NCI-H1092 treated with DMSO at 0.1 percent for 48 hours (cell line): ENCODE measurements at regions not wholly inside any gene's neighbourhood (a gene's known extent, or its start where the extent isn't known, plus 50 kb on each side); places are given as distances from the start of the nearest gene placed in this dataset.
A peak's percentile ranks its signal among the peaks of the same experiment; 100 is the strongest.
"Not testable (repeated sequence)": the region's sequence is repeated elsewhere in the genome, so short reads cannot be mapped to it uniquely, and the experiment has no call there.

Source experiments
- DNase-seq: peaks from one replicate; lab custom pipeline; 2025; lab: John Stamatoyannopoulos, UW

DNA sequence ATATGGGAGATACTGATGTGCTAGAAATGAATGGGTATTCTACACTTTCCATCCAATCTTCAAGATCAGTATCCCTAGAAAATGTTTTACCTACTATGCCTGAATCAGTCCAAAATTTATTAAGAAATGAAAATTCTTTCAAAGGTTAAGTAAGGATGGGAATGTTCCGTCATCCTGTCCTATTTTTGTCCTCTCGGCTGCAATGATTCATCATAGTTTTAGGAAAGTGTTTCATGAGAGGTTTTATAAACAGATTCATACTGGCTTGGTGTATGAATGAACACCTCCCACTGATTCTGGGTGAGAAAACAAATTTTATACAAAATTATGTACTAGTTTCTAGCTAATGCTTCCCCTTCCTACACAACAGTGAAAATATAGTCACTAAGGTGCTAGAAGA lies 504.6 kb upstream of the NR5A2 start:
- DNase-seq = no peak

DNA sequence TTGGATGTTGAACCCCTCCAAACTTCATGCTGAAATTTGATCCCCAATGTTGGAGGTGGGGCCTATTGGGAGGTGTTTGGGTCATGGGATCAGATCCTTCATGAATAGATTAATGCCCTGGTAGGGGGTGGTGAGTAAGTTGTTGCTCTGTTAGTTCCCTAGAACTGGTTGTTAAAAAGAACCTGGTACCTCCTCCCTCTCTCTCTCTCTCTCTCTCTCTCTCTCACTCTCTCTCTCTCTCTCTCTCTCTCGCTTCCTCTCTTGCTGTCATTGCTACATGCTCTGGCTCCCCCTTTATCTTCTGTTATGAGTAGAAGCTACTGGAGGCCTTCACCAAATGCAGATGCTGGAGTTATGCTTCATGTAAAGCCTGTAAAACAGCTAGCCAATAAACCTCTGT lies 498.2 kb upstream of the NR5A2 start:
- DNase-seq = no peak

- not testable (repeated sequence) for DNase-seq
These were observed 494.1 kb upstream of the NR5A2 start for GRCh38 chr1:199533361-199533760.

DNA sequence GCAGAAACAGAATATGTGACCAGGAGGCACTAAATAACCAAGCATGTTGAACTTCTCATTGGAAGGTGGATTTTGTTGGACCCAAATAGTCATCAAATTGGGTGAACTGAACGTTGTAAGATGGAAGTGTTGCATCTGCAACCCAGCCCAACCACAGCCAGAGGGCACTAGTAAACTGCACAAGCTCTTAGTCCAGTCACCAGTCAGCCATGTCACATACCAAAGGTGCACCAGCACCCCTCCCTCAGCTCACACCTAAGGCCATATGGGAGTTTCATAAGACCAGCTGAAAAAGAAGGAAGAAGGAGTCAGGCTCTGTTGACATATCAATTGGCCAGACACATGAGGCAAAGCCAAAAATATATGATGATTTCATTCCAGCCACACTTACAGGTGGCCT lies 481.7 kb upstream of the NR5A2 start:
- DNase-seq = no peak

DNA sequence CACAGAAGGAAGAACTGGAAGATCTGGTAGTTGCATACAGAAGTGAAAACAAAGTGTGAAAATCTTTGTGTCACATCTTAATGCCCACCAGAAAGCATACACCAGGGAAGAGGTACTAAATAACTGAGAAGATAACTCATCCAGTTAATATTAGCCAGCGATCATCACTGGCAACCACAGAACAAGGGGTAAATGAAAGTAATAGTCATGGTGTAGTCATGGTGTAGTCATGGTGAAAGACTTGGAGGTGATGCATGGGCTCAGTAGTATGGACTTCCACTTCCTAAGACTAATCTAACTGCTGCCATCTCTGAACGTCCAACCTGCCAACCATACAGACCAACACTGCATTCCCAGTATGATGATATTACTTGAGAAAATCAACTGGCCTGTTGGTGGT lies 481.2 kb upstream of the NR5A2 start:
- no peak for DNase-seq

- DNase-seq = no peak
These were observed 478.1 kb upstream of the NR5A2 start for GRCh38 chr1:199549421-199549820.

- DNase-seq = no peak
These were observed 477.1 kb upstream of the NR5A2 start for GRCh38 chr1:199550199-199551065.

DNA sequence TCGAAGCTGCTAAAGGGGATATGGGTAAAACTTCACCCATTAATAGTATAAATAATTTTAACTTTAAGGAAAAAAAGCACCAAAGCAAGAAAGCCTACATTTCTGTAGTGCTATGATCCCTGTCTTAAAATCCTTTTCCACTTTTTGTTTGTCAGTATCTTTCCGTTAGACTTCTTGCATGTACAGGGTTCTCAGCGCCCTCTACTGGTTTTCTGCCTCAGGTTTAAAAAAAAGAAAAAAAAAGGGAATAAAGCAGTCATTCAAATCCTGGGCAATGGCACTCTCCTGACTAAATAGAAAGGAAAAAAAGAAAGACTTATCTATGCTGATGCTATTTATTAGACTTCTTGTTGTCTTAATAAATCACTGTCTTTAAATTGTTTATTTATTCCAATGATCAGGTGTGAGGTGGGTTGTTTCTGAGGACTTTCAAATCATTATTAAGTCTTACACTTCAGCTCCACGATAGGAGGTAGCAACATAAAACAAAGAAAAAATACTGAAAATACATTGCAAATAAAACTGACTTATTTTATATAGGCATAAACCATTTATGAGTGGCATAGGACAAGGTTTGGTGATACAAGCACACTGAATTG lies 475.4 kb upstream of the NR5A2 start:
- DNase-seq = peak; percentile 48

GRCh38 chr1:199553104-199553503 lies 474.4 kb upstream of the NR5A2 start:
- DNase-seq = no peak

DNA sequence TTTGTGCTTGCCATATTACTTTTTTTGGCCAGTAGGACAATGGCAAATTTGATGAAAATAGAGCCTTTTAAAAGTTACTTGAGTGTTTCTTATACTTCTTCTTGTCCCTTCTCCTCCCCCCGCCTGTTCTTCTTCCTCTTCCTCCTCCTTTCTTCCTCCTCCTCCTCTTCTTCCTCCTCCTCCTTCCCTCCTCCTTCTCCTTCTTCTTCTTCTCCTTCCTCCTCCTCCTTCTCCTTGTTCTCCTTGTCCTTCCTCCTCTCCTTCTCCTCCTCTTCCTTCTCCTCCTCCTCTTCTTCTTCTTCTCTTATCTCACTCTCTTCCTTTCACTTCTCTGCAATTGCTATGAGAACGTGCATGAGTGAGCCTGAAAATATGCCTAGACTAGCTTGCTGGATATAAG lies 466.2 kb upstream of the NR5A2 start:
- DNase-seq = no peak

DNA sequence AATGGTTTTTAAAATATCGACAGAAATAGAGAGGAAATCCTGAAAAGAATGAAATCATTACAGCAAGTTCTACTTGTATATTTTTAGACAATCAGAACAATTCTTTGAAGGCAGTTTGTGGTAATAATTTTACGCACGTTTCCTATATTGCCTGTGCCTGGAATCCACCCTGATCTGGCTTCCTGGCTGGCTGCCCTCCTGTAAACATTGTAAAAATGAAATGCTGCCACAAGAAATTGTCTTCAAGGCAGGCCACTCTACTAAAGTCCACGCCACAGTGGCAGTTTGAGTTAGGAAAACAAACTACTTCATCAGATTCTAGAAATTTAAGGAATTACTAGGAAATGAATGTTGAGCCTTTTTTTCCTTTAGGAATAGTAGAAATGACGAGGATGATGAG lies 454.5 kb upstream of the NR5A2 start:
- no peak for DNase-seq

GRCh38 chr1:199574950-199575349 lies 452.6 kb upstream of the NR5A2 start:
- no peak for DNase-seq

DNA sequence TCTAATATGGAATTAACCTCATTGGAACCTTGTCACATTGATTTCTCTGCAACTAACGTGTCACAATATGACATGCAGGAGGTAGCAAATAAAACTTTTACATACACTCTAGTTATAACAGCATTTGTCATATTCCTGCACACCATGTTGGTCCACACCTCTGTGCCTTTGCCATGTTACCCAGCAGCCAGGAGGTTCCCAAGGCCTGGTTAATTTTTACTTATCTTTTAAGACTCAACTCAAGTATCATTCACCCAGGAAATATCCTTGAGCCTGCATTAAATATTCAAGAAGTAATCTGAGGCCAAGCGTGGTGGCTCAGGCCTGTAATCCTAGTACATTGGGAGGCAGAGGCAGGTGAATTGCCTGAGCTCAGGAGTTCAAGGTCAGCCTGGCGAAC lies 447.2 kb upstream of the NR5A2 start:
- DNase-seq = no peak

GRCh38 chr1:199585392-199585791 lies 442.1 kb upstream of the NR5A2 start:
- no peak for DNase-seq

GRCh38 chr1:199590708-199591107 lies 436.8 kb upstream of the NR5A2 start:
- DNase-seq = no peak

GRCh38 chr1:199591468-199591867 lies 436.0 kb upstream of the NR5A2 start:
- DNase-seq = no peak

- DNase-seq = no peak
These were observed 434.0 kb upstream of the NR5A2 start for GRCh38 chr1:199593475-199593874.

DNA sequence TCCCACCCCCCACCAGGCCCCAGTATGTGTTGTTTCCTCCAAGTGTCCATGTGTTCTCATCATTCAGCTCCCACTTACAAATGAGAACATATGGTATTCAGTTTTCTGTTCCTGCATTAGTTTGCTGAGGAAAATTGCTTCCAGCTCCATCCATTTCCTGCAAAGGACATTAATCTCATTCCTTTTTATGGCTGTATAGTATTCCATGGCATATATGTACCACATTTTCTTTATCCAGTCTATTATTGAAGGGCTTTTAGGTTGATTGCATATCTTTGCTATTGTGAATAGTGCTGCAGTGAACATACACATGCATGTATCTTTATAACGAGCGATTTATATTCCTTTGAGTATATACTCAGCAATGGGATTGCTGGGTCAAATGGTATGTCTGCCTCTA lies 431.1 kb upstream of the NR5A2 start:
- not testable (repeated sequence) for DNase-seq

- DNase-seq = no peak
These were observed 430.4 kb upstream of the NR5A2 start for GRCh38 chr1:199597152-199597551.

DNA sequence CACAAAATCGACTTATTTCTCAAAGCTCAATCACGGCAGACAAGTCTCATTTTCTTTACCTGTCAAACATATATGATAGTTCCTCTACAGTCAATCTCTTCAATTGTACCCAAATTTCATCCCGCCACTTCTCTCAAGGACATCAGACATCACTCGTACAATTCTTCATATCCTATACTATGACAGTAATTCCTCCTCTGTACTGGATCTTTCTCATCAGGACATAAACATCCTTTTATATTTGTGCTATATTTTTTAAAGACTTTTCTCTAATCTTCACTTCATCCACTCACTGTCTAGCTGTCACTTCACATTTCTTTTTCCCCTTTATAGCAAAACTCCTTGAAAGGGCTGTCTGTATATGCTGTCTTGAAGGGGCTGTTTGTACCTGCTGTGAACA lies 419.1 kb upstream of the NR5A2 start:
- no peak for DNase-seq

DNA sequence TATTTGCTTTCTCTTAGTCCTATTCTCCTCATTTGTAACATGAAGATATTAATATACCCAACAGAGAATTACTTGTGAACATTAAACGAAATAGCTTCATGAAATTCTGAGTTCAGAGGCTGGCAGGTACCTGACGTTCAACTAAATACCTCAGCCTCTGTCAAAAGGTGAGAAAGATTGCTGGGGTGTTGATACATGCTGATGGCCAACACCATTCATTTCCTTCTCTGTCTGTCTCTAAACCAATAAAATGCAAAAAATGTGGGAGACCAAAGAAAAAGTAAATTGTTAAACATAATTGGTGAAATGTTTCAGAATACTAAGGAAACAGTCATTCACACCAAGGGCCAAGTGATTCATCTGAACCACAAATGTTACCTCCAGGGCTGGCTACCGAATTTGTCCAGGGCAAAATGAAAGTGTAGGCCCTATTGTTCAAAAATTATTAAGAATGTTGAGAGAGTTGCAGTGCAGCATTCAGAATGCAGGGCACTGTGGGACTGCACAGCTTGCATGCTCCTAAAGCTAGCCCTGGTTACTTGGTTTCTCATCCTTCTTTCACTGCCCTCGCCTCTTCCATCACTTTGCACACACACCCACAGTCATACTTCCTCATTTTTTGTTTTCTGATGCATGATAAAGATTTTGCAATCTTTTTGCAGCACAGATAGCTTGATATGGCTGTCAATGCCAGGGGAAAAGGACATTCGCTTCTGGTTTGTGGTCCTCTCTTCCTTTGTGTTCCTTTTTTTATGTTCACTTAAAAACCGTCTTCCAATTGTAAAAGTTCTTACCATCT lies 414.3 kb upstream of the NR5A2 start:
- no peak for DNase-seq

DNA sequence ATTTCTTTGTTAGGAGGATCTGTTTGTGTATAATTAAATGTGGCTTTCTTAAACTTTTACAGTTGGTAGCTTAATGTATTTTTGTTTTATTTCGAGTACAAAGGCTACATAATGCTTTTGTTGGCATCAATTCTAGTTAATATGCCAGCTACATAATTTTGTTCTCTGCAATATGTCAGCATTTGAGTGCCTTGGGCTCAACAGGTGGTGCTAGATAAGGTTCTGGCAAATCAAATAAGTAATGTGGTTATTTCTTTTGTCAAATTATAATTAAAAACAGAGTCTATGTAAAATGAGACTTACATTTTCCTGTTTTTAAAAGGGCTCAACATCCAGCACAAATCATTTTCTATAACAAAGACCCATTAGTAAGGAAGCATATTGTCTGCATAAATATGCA lies 410.6 kb upstream of the NR5A2 start:
- DNase-seq = no peak

GRCh38 chr1:199619223-199619622 lies 408.3 kb upstream of the NR5A2 start:
- DNase-seq = no peak
